ENCODE measurements at regions not wholly inside any gene's neighbourhood (a gene's known extent, or its start where the extent isn't known, plus 50 kb on each side); places are given as distances from the start of the nearest gene placed in this dataset.

GRCh38 chr18:45119876-45120275, 439.2 kb downstream of the SETBP1 start:
- no peak for DNase-seq (ENCODE audit: low read depth in 2 of 2)

DNA sequence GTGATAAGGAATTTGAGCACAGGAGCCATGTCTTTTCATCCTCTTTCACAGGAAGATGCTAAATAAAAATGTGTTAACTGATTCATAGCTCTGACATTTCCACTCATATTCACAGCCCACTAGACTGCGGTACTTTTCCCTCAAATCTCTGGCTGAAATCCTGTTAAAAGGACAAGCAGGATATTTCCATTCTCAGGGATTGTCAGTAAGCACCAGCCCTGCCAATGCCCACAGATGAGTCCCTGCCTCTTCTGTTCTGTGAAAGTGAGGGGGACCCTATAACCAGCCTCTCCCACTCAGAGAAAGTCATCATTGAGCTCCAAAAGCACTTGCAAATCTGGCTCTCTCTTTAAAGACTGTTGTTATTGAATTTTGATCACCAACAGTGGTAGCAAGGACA, 440.5 kb downstream of the SETBP1 start:
- no peak for DNase-seq (ENCODE audit: low read depth in 2 of 2)

GRCh38 chr18:45122506-45122905, 441.8 kb downstream of the SETBP1 start:
- no peak for DNase-seq (ENCODE audit: low read depth in 2 of 2)

DNA sequence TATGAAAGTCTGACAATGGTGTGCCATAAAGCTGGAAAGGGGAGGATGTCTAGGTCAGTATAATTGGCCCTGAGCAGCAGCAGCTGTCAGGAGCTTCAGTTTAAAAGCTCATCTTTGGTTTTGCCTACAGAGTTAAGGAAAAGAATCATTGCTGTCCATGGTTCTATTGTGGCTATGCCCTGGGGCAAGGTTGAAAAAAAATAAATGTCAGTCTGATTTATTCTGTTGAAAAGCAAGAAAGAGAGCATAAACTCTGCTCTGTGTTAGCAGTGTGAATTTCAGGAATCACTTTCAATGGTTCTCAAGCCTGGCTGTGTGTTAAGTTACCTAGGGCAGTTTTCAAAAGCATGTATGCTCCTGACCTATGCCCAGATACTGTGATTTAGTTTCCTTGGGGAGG, 446.7 kb downstream of the SETBP1 start:
- DNase-seq (ENCODE audit: low read depth in 2 of 2): no peak

DNA sequence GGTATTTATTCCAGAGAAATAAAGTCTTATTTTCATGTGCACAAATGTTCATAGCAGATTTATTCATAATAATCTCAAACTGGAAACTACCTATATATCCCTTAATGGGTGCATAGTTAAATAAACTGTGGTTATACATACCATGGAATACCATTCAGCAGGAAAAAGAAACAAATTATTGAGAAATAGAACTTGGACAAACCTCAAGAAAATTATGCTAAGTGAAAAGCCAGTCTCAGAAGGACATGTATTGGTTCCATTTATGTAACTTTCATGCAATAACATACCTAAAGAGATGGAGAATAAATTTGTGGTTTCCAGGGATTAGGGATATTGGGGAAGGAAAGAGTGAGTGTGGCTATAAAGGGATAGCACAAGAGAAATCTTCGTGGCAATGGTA, 452.6 kb downstream of the SETBP1 start:
- no peak for DNase-seq (ENCODE audit: low read depth in 2 of 2)

- no peak for DNase-seq (ENCODE audit: low read depth in 2 of 2)
These were observed 455.8 kb downstream of the SETBP1 start for GRCh38 chr18:45136381-45137086.

GRCh38 chr18:45137087-45137419, 456.4 kb downstream of the SETBP1 start:
- DNase-seq (ENCODE audit: low read depth in 2 of 2): no peak

- DNase-seq (ENCODE audit: low read depth in 2 of 2): no peak
These were observed 458.8 kb downstream of the SETBP1 start for GRCh38 chr18:45139478-45139877.

- no peak for DNase-seq (ENCODE audit: low read depth in 2 of 2)
These were observed 462.2 kb downstream of the SETBP1 start for GRCh38 chr18:45142868-45143267.

- DNase-seq (ENCODE audit: low read depth in 2 of 2): no peak
These were observed 465.6 kb upstream of the SLC14A2 start for GRCh38 chr18:45149712-45150111.

GRCh38 chr18:45151645-45152044, 463.6 kb upstream of the SLC14A2 start:
- no peak for DNase-seq (ENCODE audit: low read depth in 2 of 2)

- DNase-seq (ENCODE audit: low read depth in 2 of 2): no peak
These were observed 459.8 kb upstream of the SLC14A2 start for GRCh38 chr18:45155526-45155925.

- no peak for DNase-seq (ENCODE audit: low read depth in 2 of 2)
These were observed 458.3 kb upstream of the SLC14A2 start for GRCh38 chr18:45156946-45157345.

GRCh38 chr18:45157576-45157975, 457.7 kb upstream of the SLC14A2 start:
- no peak for DNase-seq (ENCODE audit: low read depth in 2 of 2)

- no peak for DNase-seq (ENCODE audit: low read depth in 2 of 2)
These were observed 453.4 kb upstream of the SLC14A2 start for GRCh38 chr18:45161850-45162249.

DNA sequence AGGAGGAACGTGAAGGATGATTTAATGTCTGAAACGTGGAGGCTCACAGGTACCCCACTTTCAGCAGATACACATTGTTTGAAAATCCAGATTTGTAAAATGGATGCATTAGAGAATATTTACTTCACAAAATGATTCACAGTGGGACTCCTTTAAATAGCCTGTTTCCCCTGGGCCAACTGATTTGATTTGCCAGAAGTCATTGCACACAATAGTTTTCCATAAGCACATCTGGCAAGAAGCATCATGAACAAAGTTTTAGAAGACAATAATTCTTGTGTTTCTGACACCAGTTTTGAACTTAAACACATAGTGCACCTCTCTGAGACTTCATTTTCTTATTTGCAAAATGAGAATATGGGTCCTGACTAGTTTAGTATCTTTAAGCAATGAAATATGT, 451.4 kb upstream of the SLC14A2 start:
- DNase-seq (ENCODE audit: low read depth in 2 of 2): no peak

DNA sequence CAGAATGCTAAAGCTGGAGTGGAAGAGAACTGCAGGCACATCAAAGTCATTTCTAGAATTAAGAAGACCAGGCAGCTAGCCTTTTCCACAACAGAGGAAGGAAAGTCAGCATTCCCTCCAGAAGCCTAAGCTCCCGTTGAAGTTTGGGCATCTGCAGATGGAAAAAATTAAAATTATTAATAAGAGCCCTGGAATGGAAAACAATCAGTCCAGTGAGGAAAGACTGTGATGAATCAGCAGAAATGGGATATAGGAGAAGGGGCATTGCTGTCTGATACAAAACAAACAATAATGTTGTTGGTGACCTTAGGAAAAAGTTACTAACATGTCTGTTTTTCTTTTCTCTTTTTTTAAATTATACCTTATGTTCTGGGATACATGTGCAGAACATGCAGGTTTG, 450.7 kb upstream of the SLC14A2 start:
- DNase-seq (ENCODE audit: low read depth in 2 of 2): no peak

DNA sequence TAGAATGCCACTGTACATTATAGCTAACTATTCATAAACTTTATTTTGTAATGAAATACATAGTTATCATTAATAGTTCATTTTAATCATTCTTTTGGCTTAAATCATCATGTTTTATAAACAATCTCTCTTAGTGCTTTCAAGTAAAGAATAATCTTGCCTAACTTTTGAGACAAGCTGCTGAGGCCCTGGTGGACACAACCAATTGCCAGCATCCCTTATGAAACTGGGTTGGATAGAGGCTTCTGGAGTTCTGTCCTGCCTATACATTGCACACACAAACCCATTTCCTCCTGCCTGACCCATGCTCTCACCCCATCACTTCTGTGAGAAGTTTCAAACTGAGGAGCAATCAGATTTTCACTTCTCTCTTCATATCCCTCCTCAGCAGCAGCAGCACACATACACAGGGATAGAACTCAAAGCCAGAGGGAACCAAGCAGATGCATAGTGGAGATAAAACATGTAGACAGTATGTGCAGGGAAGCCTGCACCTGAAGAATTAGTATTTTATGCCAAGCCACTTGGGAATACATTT, 450.0 kb upstream of the SLC14A2 start:
- no peak for DNase-seq (ENCODE audit: low read depth in 2 of 2)

DNA sequence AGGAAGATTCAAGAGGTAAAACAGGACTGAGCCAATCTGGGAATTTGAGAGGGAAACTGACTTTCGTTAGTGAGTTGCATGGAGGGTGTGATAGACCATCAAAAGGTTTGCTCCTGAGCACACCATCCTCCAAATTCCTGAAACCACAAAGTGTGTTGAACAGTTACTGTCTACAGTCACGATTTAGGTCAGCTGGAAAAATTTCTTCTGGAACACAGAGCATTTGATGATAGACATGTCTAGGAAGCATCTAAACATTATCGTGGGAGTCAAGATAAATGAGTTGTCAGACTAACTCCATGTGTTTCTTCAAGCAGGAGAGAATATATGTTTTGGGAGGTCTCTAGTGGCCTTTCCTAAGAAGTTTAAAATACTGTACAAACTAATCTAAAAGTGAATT, 449.4 kb upstream of the SLC14A2 start:
- no peak for DNase-seq (ENCODE audit: low read depth in 2 of 2)

DNA sequence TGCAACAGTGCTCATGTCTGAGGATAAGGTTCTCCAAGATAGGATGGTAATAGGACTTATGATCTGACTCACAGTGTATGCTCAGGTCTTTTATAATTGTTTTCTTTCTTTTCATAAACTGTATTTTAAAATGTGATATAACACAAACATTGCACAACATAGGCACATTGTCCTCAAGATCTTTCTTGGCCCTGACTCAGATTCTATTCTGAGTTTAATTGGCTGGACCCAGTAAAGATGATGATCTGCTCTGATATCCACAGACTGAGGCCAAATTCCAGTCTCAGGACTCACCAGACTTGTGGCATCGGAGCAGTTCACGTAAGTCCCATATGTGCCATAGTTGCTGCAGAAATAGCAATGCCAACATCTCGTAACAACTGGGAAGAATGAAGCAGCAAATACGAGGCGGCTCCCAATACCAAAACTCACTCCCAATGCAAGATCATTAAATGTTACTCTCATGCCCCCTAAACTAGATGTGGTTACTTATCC, 448.9 kb upstream of the SLC14A2 start:
- no peak for DNase-seq (ENCODE audit: low read depth in 2 of 2)

GRCh38 chr18:45166836-45167551, 448.3 kb upstream of the SLC14A2 start:
- no peak for DNase-seq (ENCODE audit: low read depth in 2 of 2)

DNA sequence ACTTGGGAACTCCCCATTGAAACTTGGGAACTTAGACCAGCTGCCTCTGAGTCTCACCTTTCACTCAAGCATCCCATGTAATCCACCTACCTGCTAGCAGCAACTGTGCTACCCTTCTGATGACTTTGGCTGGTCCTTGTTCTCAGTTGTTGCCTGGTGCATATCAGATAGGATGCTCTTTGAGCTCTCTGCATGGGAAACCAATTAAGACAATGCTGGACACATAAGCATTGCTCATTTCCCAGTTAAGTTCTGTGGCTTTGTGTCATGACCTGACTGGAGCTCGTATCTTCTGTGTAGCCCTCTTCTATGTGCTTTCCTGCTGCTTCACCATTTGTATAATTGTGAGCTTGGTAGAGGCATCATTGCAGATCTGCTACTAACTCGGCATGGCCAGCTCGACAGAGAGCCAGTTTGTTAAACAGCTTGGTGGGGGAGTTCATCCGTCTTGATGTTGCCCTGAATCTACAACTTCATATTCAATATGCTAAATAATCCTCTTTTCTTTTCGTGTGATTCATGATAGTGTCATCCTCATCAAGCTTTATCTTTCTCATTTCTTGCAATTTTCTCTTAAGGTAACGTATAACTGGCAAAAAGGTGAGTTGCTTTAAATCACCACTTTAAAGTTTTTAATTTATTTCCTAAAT, 447.5 kb upstream of the SLC14A2 start:
- DNase-seq (ENCODE audit: low read depth in 2 of 2): no peak
